ENCODE measurements at regions not wholly inside any gene's neighbourhood (a gene's known extent, or its start where the extent isn't known, plus 50 kb on each side); places are given as distances from the start of the nearest gene placed in this dataset.

DNA sequence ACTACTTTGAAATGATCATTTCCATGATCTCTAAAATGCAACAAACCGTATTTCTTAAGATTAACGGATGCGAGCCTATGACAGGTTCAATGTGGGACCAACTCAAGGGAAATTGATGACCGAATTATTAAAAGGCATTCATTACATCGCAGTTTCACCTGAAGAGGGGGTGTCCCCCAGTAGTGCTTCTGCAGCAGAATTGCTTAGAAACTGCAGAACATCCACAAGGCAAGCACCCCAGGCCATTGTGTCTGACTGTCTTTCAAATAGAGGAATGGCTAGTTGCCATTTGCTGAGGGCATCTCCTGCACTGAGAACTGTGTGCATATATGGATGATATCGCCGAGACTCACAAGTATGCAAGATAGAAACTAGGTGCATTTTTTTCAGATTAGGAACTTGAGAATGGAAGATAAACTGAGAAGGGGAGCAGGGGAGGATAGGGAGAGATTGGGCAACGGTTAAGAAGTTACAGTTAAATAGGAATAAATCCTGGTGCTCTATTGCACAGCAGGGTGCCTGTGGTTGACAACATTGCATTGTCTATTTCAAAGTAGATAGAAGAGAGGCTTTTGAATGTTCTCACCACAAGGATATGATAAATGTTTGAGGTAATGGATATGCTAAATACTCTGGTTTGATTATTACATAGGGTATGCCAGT is 234.3 kb upstream of the PLEKHG7 start:
- peak; percentile 69 for DNase-seq (ENCODE audit: low read depth)
- H3K4me3 ChIP-seq (ENCODE audit: low read depth, low read length) = no peak overlapping the region
- TF ChIP-seq, protein P1, sequence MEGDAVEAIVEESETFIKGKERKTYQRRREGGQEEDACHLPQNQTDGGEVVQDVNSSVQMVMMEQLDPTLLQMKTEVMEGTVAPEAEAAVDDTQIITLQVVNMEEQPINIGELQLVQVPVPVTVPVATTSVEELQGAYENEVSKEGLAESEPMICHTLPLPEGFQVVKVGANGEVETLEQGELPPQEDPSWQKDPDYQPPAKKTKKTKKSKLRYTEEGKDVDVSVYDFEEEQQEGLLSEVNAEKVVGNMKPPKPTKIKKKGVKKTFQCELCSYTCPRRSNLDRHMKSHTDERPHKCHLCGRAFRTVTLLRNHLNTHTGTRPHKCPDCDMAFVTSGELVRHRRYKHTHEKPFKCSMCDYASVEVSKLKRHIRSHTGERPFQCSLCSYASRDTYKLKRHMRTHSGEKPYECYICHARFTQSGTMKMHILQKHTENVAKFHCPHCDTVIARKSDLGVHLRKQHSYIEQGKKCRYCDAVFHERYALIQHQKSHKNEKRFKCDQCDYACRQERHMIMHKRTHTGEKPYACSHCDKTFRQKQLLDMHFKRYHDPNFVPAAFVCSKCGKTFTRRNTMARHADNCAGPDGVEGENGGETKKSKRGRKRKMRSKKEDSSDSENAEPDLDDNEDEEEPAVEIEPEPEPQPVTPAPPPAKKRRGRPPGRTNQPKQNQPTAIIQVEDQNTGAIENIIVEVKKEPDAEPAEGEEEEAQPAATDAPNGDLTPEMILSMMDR (conservative IDR thresholded peaks at IDR 0.05; ENCODE audit: low read depth, low read length) = no peak

DNA sequence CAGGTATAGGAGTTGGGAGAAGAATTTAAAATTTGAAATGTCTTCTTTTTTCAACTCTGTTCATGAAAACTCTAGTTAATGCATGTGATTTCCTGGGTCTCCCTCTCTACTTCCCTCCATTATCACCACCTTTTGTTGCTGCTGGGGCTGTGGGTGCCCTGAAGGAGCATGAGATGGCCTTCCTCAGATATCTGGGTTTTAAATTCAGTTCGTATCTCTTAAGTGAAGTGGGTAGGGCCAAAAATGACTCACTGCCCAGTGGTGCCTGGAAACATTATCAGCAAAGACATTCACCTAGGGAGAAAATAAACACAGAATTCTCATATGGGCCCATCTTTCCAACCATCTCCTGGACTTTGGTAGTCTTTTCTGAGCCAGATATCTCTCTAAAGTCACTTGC is 234.9 kb upstream of the PLEKHG7 start:
- peak; percentile 28 for DNase-seq (ENCODE audit: low read depth)
- H3K4me3 ChIP-seq (ENCODE audit: low read depth, low read length) = no peak overlapping the region

DNA sequence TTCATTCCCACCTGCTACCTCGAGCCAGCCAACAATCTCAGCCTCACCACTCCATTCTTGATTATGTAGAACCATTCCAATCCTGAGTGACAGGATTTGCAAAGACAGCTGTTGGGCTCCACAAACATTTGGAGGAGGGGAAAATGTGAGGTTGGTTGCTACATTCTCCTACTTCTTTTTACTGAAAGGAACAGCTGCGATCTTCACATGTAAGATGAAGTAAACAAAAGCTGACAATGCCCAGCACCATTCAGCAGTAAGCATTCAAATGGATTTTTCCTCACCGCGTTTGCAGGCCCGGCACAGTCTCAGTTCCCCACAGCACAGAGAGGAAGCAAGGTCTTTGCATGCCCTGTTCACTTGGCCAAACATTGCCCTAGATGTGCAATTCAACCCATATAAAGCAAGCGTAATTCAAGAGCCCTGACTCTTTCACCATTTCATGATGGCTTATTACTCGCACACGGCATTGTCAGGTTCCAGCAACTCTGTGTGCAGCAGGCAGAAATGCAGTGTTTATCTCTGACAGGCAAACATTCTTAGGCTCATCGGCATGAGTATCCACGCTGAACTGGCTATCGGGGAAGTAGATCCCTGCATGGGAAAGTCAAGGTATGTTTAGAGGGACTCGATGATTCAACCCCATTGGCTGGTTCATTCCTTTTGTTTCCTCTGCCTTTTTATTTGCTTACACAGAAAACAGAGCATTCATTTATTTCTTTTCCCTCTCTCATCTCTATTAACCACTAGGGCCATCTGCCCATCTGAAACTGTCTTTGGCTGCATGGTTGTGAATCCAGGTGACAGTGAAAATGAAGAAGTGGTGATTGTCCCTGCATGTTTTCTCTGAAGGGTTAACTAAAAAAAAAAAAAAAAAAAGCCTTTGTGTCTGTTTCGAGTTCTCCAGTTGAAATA is 236.1 kb upstream of the PLEKHG7 start:
- no peak for DNase-seq (ENCODE audit: low read depth)
- TF ChIP-seq, protein P1 (conservative IDR thresholded peaks at IDR 0.05; ENCODE audit: low read depth, low read length) = no peak
- no peak overlapping the region for H3K4me3 ChIP-seq (ENCODE audit: low read depth, low read length)

More for the DNA sequence above, 234.9 kb upstream of the PLEKHG7 start:
- TF ChIP-seq, protein P1 (conservative IDR thresholded peaks at IDR 0.05; ENCODE audit: low read depth, low read length) = no peak

DNA sequence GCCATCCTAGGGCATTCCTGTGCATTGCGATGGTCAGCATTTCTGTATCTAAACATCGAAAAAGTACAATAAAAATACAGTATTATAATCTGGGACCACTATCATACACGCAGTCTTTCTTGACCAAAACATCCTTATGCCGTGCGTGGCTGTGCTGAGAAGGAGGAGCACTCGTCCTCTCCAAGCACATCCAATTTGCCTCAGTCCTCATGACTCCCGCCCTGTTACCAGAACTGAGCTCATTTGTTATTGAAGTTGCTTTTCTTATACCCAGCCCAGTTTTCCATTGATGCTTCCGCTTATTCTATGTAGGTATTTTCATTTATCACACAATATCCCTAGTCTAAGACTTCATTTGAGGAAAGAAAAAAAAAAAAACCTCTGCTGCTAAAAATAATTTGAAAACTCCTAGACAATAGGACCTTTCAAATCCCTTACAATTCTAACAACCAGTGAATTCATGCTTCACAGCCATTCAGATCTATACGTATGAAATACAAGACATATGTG is 236.9 kb upstream of the PLEKHG7 start:
- TF ChIP-seq, protein P1 (conservative IDR thresholded peaks at IDR 0.05; ENCODE audit: low read depth, low read length) = no peak
- H3K4me3 ChIP-seq (ENCODE audit: low read depth, low read length) = no peak overlapping the region
- no peak for DNase-seq (ENCODE audit: low read depth)

DNA sequence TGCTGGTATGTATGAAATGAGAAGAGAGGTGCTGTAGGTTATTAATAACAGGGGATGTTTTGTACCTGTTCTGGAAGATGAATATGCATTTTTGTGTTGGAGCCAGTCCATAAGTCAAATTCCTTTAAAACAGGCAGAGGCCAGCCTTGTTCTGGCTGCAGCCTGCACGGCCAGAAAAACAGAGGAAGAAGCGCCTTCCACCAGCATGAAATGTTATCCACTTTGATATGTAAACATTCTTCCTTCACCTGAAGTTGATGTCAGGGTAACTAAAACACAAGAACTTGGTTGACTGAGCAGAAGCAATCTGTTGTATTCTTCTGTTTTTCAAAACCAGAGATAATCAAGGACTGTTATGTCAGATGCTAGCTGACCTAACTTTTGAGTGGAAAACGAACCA is 237.9 kb upstream of the PLEKHG7 start:
- TF ChIP-seq, protein P1 (conservative IDR thresholded peaks at IDR 0.05; ENCODE audit: low read depth, low read length) = no peak
- peak; percentile 13 for DNase-seq (ENCODE audit: low read depth)
- no peak overlapping the region for H3K4me3 ChIP-seq (ENCODE audit: low read depth, low read length)

DNA sequence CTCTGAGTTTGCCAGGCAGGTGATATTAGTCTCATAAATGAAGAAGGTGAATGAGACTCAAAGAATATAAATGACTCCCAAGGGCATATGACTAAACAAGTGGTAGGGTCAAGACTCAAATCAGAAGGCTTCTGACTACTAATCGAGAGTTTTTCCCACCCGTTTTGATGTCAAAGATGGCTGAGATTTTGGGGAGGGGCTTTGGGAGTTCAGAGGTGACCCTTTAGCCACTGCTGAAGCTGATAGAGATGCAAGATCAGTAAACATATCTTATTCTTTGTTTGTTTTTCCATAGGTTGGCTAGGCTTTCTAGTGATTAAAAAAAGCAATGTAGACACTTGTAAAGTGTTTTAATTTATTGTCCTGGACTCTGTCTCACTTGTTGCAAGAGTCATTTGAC is 239.6 kb upstream of the PLEKHG7 start:
- H3K4me3 ChIP-seq (ENCODE audit: low read depth, low read length) = no peak overlapping the region
- DNase-seq (ENCODE audit: low read depth) = no peak
- TF ChIP-seq, protein P1 (conservative IDR thresholded peaks at IDR 0.05; ENCODE audit: low read depth, low read length) = no peak
